ENCODE measurements at regions not wholly inside any gene's neighbourhood (a gene's known extent, or its start where the extent isn't known, plus 50 kb on each side); places are given as distances from the start of the nearest gene placed in this dataset.
"Not testable (repeated sequence)": the region's sequence is repeated elsewhere in the genome, so short reads cannot be mapped to it uniquely, and the experiment has no call there.

- DNase-seq (ENCODE audit: low spot score): peak; percentile 43
Measured at GRCh38 chr1:222240536-222241181, 307.2 kb downstream of the HHIPL2 start.

- no peak for DNase-seq (ENCODE audit: low spot score)
Measured at GRCh38 chr1:222239130-222239529, 308.8 kb downstream of the HHIPL2 start.

GRCh38 chr1:222234351-222234750, 313.6 kb downstream of the HHIPL2 start:
- DNase-seq (ENCODE audit: low spot score): no peak

GRCh38 chr1:222233444-222234158, 314.3 kb downstream of the HHIPL2 start:
- DNase-seq (ENCODE audit: low spot score): no peak

GRCh38 chr1:222232842-222233241, 315.1 kb downstream of the HHIPL2 start:
- no peak for DNase-seq (ENCODE audit: low spot score)

GRCh38 chr1:222229672-222230312, 318.1 kb downstream of the HHIPL2 start:
- DNase-seq (ENCODE audit: low spot score): no peak

GRCh38 chr1:222225316-222225691, 322.6 kb downstream of the HHIPL2 start:
- no peak for DNase-seq (ENCODE audit: low spot score)

GRCh38 chr1:222224636-222225315, 323.1 kb downstream of the HHIPL2 start:
- DNase-seq (ENCODE audit: low spot score): no peak

- DNase-seq (ENCODE audit: low spot score): no peak
Measured at GRCh38 chr1:222224156-222224555, 323.7 kb downstream of the HHIPL2 start.

- DNase-seq (ENCODE audit: low spot score): no peak
Measured at GRCh38 chr1:222223010-222223409, 324.9 kb downstream of the HHIPL2 start.

GRCh38 chr1:222216255-222216754, 331.6 kb downstream of the HHIPL2 start:
- DNase-seq (ENCODE audit: low spot score): no peak

- DNase-seq (ENCODE audit: low spot score): no peak
Measured at GRCh38 chr1:222210776-222211175, 337.1 kb downstream of the HHIPL2 start.

- no peak for DNase-seq (ENCODE audit: low spot score)
Measured at GRCh38 chr1:222204475-222204874, 343.4 kb downstream of the HHIPL2 start.

GRCh38 chr1:222202831-222203230, 345.1 kb downstream of the HHIPL2 start:
- DNase-seq (ENCODE audit: low spot score): no peak

GRCh38 chr1:222196736-222197135, 351.2 kb downstream of the HHIPL2 start:
- DNase-seq (ENCODE audit: low spot score): no peak

- no peak for DNase-seq (ENCODE audit: low spot score)
Measured at GRCh38 chr1:222196288-222196687, 351.6 kb downstream of the HHIPL2 start.

- DNase-seq (ENCODE audit: low spot score): no peak
Measured at GRCh38 chr1:222195857-222196256, 352.0 kb downstream of the HHIPL2 start.

GRCh38 chr1:222189218-222189617, 358.7 kb downstream of the HHIPL2 start:
- no peak for DNase-seq (ENCODE audit: low spot score)

- DNase-seq (ENCODE audit: low spot score): no peak
Measured at GRCh38 chr1:222187566-222188332, 360.2 kb downstream of the HHIPL2 start.

- DNase-seq (ENCODE audit: low spot score): no peak
Measured at GRCh38 chr1:222182641-222183040, 365.3 kb downstream of the HHIPL2 start.

- no peak for DNase-seq (ENCODE audit: low spot score)
Measured at GRCh38 chr1:222181191-222181590, 366.7 kb downstream of the HHIPL2 start.

GRCh38 chr1:222177496-222177895, 370.4 kb downstream of the HHIPL2 start:
- not testable (repeated sequence) for DNase-seq (ENCODE audit: low spot score)
